ENCODE measurements at regions not wholly inside any gene's neighbourhood (a gene's known extent, or its start where the extent isn't known, plus 50 kb on each side); places are given as distances from the start of the nearest gene placed in this dataset.
"Not testable (repeated sequence)": the region's sequence is repeated elsewhere in the genome, so short reads cannot be mapped to it uniquely, and the experiment has no call there.

DNA sequence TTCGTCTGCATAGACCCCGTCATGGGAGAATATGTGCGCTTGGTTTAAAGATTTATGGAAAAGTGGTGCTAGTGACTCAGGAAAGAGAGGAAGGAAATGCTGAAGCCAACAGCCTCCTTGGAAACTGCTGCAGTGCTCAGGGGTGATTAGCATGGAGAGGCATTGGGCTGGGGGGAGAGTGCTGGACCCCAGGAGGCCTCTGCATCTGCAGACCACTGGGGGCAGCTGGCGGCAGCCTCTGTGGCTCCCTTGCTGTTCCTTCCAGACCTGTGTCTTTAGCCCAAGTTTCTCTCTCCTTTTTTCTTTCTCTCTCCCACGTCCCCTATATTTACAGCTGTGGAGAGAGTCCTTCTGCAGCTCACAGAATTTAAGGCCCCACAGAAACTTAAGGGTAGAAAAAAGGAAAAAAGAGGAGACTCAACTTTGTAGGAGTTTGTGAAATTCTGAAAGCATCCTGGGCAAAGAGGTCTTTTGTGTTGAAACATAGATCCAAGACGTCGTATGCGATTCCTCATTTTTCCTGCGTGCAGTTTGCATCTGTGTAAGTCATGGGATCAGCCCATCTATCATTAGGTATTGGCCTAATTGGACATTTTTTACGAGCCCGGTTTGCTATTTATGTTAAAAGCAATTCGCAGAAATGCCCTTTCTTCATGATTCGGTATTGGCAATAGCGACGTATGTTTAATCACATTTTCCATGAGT is 116.2 kb upstream of the ZNF536 start:
- H3K4me1 ChIP-seq (ENCODE audit: insufficient read depth, poor library complexity, severe bottlenecking), result no peaks in the 10 kb centered on the region
- no peaks in the 10 kb centered on the region for H3K36me3 ChIP-seq (ENCODE audit: low read depth)
- peaks cover 33% of the 10 kb centered on the region for H3K27me3 ChIP-seq (ENCODE audit: insufficient read depth, poor library complexity, severe bottlenecking)
- TF ChIP-seq, protein P1, sequence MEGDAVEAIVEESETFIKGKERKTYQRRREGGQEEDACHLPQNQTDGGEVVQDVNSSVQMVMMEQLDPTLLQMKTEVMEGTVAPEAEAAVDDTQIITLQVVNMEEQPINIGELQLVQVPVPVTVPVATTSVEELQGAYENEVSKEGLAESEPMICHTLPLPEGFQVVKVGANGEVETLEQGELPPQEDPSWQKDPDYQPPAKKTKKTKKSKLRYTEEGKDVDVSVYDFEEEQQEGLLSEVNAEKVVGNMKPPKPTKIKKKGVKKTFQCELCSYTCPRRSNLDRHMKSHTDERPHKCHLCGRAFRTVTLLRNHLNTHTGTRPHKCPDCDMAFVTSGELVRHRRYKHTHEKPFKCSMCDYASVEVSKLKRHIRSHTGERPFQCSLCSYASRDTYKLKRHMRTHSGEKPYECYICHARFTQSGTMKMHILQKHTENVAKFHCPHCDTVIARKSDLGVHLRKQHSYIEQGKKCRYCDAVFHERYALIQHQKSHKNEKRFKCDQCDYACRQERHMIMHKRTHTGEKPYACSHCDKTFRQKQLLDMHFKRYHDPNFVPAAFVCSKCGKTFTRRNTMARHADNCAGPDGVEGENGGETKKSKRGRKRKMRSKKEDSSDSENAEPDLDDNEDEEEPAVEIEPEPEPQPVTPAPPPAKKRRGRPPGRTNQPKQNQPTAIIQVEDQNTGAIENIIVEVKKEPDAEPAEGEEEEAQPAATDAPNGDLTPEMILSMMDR (IDR thresholded peaks at IDR 0.05; ENCODE audit: poor library complexity, severe bottlenecking), result no peak
- no peaks in the 10 kb centered on the region for H3K9me3 ChIP-seq (ENCODE audit: severe bottlenecking)
- ATAC-seq (ENCODE audit: low read depth) (no peak), DNase-seq (ENCODE audit: low spot score) (no peak)
- no peak overlapping the region for H3K4me3 ChIP-seq (ENCODE audit: severe bottlenecking)
- no peak overlapping the region for H3K27ac ChIP-seq (ENCODE audit: poor library complexity, severe bottlenecking)

DNA sequence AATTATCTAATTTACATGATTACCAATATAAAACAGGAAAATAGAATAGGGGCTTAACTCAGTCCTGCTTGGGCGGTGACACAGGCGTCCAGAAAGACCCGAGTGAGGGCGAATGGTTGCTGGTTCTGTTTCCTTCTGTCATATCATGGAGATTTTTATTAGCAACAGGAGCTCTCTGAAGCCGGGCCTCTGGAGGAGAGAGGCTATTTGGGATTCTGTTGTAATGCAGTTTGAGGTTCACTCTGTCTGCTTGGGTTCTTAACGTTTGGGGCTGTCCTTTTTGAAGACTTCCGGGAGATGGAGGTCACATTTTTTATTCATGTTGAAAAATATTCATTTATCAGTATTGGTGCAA is 115.7 kb upstream of the ZNF536 start:
- H3K4me3 ChIP-seq (ENCODE audit: severe bottlenecking), result no peak overlapping the region
- H3K27ac ChIP-seq (ENCODE audit: poor library complexity, severe bottlenecking), result no peak overlapping the region
- no peaks in the 10 kb centered on the region for H3K9me3 ChIP-seq (ENCODE audit: severe bottlenecking)
- H3K4me1 ChIP-seq (ENCODE audit: insufficient read depth, poor library complexity, severe bottlenecking), result no peaks in the 10 kb centered on the region
- TF ChIP-seq, protein P1 (IDR thresholded peaks at IDR 0.05; ENCODE audit: poor library complexity, severe bottlenecking), result no peak
- DNase-seq (ENCODE audit: low spot score) (no peak), ATAC-seq (ENCODE audit: low read depth) (no peak)
- H3K27me3 ChIP-seq (ENCODE audit: insufficient read depth, poor library complexity, severe bottlenecking), result peaks cover 33% of the 10 kb centered on the region
- no peaks in the 10 kb centered on the region for H3K36me3 ChIP-seq (ENCODE audit: low read depth)

DNA sequence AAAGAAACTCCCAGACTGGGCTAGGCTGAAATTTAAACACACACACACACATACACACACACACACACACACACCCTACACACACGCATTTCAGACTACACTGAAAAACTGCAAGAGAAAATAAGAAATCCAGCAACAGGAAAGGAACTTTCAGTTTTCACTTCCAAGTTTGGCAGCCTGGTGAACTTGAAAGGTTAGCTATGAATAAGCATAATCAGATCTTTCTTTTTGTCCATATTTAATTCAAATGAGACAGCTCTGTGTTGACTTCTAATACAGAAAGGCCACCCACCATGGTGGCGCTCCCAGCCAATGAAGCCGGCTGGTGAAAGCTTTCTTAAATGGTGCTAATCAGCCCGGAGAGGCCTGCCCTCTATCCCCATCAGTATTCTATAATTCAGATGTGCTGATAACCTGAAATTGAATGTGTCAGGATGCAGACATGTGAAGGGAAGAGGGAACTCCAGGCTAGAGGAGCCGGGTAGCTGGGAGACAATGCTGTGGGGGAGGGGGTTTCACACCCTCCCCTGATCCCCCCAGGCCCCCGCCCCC is 108.3 kb upstream of the ZNF536 start:
- no peak for ATAC-seq (ENCODE audit: low read depth)
- Histone ChIP-seq H3K27ac (ENCODE audit: poor library complexity, severe bottlenecking) (no peak overlapping the region), H3K4me3 (ENCODE audit: severe bottlenecking) (no peak overlapping the region), H3K9me3 (ENCODE audit: severe bottlenecking) (no peaks in the 10 kb centered on the region), H3K27me3 (ENCODE audit: insufficient read depth, poor library complexity, severe bottlenecking) (peaks cover 12% of the 10 kb centered on the region), H3K36me3 (ENCODE audit: low read depth) (no peaks in the 10 kb centered on the region), H3K4me1 (ENCODE audit: insufficient read depth, poor library complexity, severe bottlenecking) (no peaks in the 10 kb centered on the region)
- TF ChIP-seq, protein P1 (IDR thresholded peaks at IDR 0.05; ENCODE audit: poor library complexity, severe bottlenecking), result no peak
- no peak for DNase-seq (ENCODE audit: low spot score)

DNA sequence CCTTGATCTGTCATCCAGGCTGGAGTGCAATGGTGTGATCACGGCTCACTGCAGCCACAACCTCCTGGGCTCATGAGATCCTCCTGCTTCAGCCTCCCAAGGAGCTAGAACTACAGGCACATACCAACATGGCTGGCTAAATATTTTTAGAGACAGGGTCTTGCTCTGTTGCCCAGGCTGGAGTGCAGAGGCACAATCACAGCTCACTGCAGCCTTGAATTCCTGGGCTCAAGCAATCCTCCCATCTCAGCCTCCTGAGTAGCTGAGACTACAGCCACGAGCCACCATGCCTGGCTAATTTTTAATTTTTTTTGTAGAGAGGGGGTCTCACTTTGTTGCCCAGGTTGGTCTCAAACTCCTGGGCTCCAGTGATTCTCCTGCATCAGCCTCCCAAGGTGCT is 106.3 kb upstream of the ZNF536 start:
- not testable (repeated sequence) for ATAC-seq (ENCODE audit: low read depth); H3K4me3 ChIP-seq (ENCODE audit: severe bottlenecking); DNase-seq (ENCODE audit: low spot score); H3K36me3 ChIP-seq (ENCODE audit: low read depth); H3K27ac ChIP-seq (ENCODE audit: poor library complexity, severe bottlenecking); H3K9me3 ChIP-seq (ENCODE audit: severe bottlenecking); H3K4me1 ChIP-seq (ENCODE audit: insufficient read depth, poor library complexity, severe bottlenecking)
- H3K27me3 ChIP-seq (ENCODE audit: insufficient read depth, poor library complexity, severe bottlenecking), result peaks cover 17% of the 10 kb centered on the region

DNA sequence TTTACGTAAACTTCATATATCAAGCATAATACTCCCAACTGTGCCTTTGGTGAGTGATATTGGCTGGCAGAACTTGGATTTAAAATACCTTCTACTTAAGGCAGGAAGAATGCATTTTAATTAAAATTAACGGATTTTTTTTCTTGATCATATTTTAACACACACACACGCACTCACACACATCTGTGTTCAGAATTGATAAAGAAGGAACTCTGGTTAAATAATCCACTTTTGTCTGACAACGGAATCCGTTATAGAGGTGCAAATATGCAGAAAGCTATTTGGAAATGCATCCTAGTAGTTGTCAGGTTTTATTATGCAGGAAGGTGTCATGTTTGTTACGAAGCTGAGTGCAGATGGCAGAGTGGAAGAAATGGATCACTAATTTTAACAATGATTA is 105.5 kb upstream of the ZNF536 start:
- Histone ChIP-seq H3K27ac (ENCODE audit: poor library complexity, severe bottlenecking) (no peak overlapping the region), H3K9me3 (ENCODE audit: severe bottlenecking) (no peaks in the 10 kb centered on the region), H3K4me1 (ENCODE audit: insufficient read depth, poor library complexity, severe bottlenecking) (no peaks in the 10 kb centered on the region), H3K4me3 (ENCODE audit: severe bottlenecking) (no peak overlapping the region), H3K36me3 (ENCODE audit: low read depth) (no peaks in the 10 kb centered on the region), H3K27me3 (ENCODE audit: insufficient read depth, poor library complexity, severe bottlenecking) (peaks cover 17% of the 10 kb centered on the region)
- DNase-seq (ENCODE audit: low spot score) (no peak), ATAC-seq (ENCODE audit: low read depth) (no peak)
- TF ChIP-seq, protein P1 (IDR thresholded peaks at IDR 0.05; ENCODE audit: poor library complexity, severe bottlenecking), result no peak

All from RWPE2 (cell line).